Endodermal cell (in vitro differentiated cells): ENCODE measurements at regions not wholly inside any gene's neighbourhood (a gene's known extent, or its start where the extent isn't known, plus 50 kb on each side); places are given as distances from the start of the nearest gene placed in this dataset.

Source experiments
- DNase-seq: peaks from one replicate; pipeline ENCODE4 v3.0.0-alpha.2; 2017
- H3K27ac ChIP-seq: 2 replicates; pipeline ENCODE4 v1.5.1; 2013; ENCODE audit warnings: mild to moderate bottlenecking, low read depth, low read length, moderate library complexity
- H3K27me3 ChIP-seq: 2 replicates; pipeline ENCODE4 v1.6.1; 2013; ENCODE audit warnings: mild to moderate bottlenecking, low read length, moderate library complexity; ENCODE audit not compliant: insufficient read depth, control insufficient read depth, poor library complexity, severe bottlenecking
- H3K36me3 ChIP-seq: 2 replicates; pipeline ENCODE4 v1.7.0; 2013; ENCODE audit warnings: mild to moderate bottlenecking, low read length, moderate library complexity; ENCODE audit not compliant: control insufficient read depth, insufficient read depth
- H3K4me1 ChIP-seq: one replicate; pipeline ENCODE4 v1.7.0; 2013; ENCODE audit warnings: low read length; ENCODE audit not compliant: control insufficient read depth, insufficient read depth
- H3K4me3 ChIP-seq: 2 replicates; pipeline ENCODE4 v1.5.1; 2013; ENCODE audit warnings: mild to moderate bottlenecking, low read length, moderate library complexity
- H3K9ac ChIP-seq: 2 replicates; pipeline ENCODE4 v1.6.1; 2013; ENCODE audit warnings: mild to moderate bottlenecking, low read length, moderate library complexity; ENCODE audit not compliant: poor library complexity, severe bottlenecking; ENCODE audit errors: extremely low read depth
- H3K9me3 ChIP-seq: 2 replicates; pipeline ENCODE4 v1.6.1; 2013; ENCODE audit warnings: mild to moderate bottlenecking, low read length, moderate library complexity; ENCODE audit not compliant: control insufficient read depth
- H3K27ac Mint-ChIP-seq: 2 replicates; pipeline ENCODE4 v1.8.0; 2020; ENCODE audit warnings: mixed read lengths
- H3K27me3 Mint-ChIP-seq: 2 replicates; pipeline ENCODE4 v1.8.0; 2021; ENCODE audit warnings: mild to moderate bottlenecking, mixed read lengths; ENCODE audit not compliant: insufficient read depth
- H3K36me3 Mint-ChIP-seq: 2 replicates; pipeline ENCODE4 v1.8.0; 2020; ENCODE audit warnings: low read depth, mixed read lengths
- H3K4me1 Mint-ChIP-seq: 2 replicates; pipeline ENCODE4 v1.8.0; 2020; ENCODE audit warnings: mixed read lengths
- H3K4me3 Mint-ChIP-seq: 2 replicates; pipeline ENCODE4 v1.8.0; 2020; ENCODE audit warnings: mild to moderate bottlenecking, moderate library complexity, mixed read lengths
- H3K9me3 Mint-ChIP-seq: 2 replicates; pipeline ENCODE4 v1.8.0; 2020; ENCODE audit warnings: mild to moderate bottlenecking, mixed read lengths
- CTCF ChIP-seq: fragments of 200-600 bp; sonication (generic); conservative IDR thresholded peaks from 2 replicates; pipeline ENCODE4 v1.5.0; 2021; ENCODE audit warnings: antibody characterized with exemption, mild to moderate bottlenecking
- WGBS, 2 experiments: methylation state at CpG; one replicate each; pipeline versions ENCODE4 v1.1.5 to v1.1.7; 2013; ENCODE audit warnings: missing lambda C conversion rate in 2 of 2, mixed read lengths in 1 of 2; ENCODE audit not compliant: insufficient coverage in 1 of 2, insufficient read length in 1 of 2; 5-methylcytosine and 5-hydroxymethylcytosine counted together

GRCh38 chr5:67305913-67306710, 109.5 kb upstream of the CD180 start:
- Mint-ChIP-seq H3K27me3 (no peaks in the 10 kb centered on the region), H3K36me3 (no peaks in the 10 kb centered on the region), H3K4me1 (no peaks in the 10 kb centered on the region), H3K9me3 (peaks cover 2% of the 10 kb centered on the region), H3K27ac (no peak overlapping the region), H3K4me3 (no peak overlapping the region)
- TF ChIP-seq CTCF: no peak
- Histone ChIP-seq H3K36me3 (no peaks in the 10 kb centered on the region), H3K27ac (no peak overlapping the region), H3K4me3 (no peak overlapping the region), H3K27me3 (no peaks in the 10 kb centered on the region), H3K4me1 (no peaks in the 10 kb centered on the region), H3K9ac (no peak overlapping the region), H3K9me3 (no peaks in the 10 kb centered on the region)
- DNase-seq: no peak
- 94 to 98% methylated on average over 7 to 9 of the region's 9 CpGs for WGBS, 2 experiments

GRCh38 chr5:67305401-67305800, 108.8 kb upstream of the CD180 start:
- no peaks in the 10 kb centered on the region for H3K4me1 ChIP-seq
- 87 to 100% methylated on average over 1 of the region's 1 CpG for WGBS, 2 experiments
- no peaks in the 10 kb centered on the region for H3K36me3 ChIP-seq
- Mint-ChIP-seq H3K27me3 (no peaks in the 10 kb centered on the region), H3K9me3 (peaks cover 2% of the 10 kb centered on the region), H3K4me3 (no peak overlapping the region), H3K27ac (no peak overlapping the region), H3K4me1 (no peaks in the 10 kb centered on the region), H3K36me3 (no peaks in the 10 kb centered on the region)
- H3K9me3 ChIP-seq: no peaks in the 10 kb centered on the region
- H3K27me3 ChIP-seq: no peaks in the 10 kb centered on the region
- DNase-seq: no peak
- TF ChIP-seq CTCF: no peak
- H3K4me3 ChIP-seq: no peak overlapping the region
- H3K9ac ChIP-seq: no peak overlapping the region
- H3K27ac ChIP-seq: no peak overlapping the region

- Histone ChIP-seq H3K9me3 (no peaks in the 10 kb centered on the region), H3K4me1 (no peaks in the 10 kb centered on the region), H3K36me3 (no peaks in the 10 kb centered on the region), H3K27me3 (no peaks in the 10 kb centered on the region), H3K9ac (no peak overlapping the region), H3K4me3 (no peak overlapping the region), H3K27ac (no peak overlapping the region)
- no peak overlapping the region for H3K27ac Mint-ChIP-seq
- no peak for TF ChIP-seq CTCF
- no peaks in the 10 kb centered on the region for H3K4me1 Mint-ChIP-seq
- no peaks in the 10 kb centered on the region for H3K27me3 Mint-ChIP-seq
- H3K9me3 Mint-ChIP-seq: no peaks in the 10 kb centered on the region
- H3K36me3 Mint-ChIP-seq: no peaks in the 10 kb centered on the region
- no peak for DNase-seq
- no peak overlapping the region for H3K4me3 Mint-ChIP-seq
- 90 to 100% methylated on average over 1 to 3 of the region's 3 CpGs for WGBS, 2 experiments
These were observed 106.8 kb upstream of the CD180 start for GRCh38 chr5:67303356-67303755.
